Iris pigment epithelial cell (primary cell): ENCODE measurements at regions not wholly inside any gene's neighbourhood (a gene's known extent, or its start where the extent isn't known, plus 50 kb on each side); places are given as distances from the start of the nearest gene placed in this dataset.

Experiments used
- DNase-seq: peaks from one replicate; pipeline ENCODE4 v3.0.0-alpha.2; 2011; ENCODE audit warnings: low read depth

DNA sequence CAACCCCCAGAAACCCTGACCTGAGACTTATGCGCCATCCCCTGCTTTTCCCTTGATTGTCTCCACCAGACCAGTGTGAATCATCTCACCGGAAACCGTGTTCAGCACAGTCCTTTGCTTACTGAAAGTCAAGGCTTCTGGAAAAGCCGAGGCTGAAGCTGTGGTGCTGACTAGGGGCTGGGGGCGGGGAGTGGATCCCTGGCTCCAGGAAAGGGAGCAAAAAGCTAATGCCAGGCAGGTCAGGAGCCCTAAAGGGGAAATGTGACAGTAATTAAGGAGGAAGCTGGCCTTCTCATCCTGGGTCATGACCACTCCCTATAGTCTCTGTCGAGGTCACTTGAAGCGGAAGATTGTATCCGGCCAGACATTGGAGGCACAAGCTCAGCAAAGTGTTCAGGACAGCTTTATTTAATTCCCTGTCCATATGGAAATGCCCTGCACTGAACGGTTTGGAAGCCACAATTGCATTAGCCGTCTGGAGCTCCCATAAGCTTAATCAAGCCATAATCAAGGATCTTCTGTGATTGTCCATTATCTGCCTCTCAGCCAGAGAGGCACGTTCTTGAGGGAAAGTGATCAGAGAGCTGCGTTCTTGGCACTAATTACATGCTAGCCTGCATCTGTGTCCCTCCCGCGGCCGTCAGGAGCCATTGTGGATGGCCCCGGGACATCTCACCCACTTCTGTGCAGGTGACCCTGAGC lies 403.6 kb downstream of the RRAGC start:
- peak; percentile 52 for DNase-seq

DNA sequence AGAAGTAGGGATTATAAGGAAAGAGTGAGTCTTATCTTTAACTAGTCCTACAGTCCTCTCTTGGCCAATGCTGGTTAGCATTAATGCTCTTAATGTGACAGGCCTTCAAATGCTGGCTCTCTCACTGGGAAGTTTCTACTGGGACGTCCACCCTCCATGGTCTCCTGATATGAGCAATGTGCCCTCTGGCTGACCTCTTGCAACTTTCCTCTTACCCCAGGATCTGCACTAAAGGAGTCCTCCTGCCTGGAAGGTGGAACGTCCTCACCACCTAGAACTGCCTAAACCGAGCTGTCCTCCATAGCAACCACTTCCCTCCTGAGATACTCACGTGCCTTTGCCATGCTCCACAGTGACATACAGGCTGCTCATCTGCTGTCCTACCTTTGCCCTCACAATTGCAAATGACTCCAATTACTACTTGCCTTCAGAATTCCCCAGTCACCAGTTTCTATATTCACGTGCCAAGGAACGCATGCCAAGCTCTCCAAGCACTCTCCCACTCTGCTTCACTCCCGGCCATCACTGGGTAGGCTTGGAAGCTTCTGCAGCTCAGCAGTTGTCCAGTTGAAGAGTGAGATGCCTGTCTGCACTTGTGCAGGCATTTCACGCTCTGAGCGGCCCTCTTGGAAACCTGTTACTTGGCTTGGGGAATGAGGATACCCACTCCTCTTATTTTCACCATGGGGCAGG lies 404.7 kb downstream of the RRAGC start:
- no peak for DNase-seq

- DNase-seq = no peak
Observed at GRCh38 chr1:38454236-38454635, 405.3 kb downstream of the RRAGC start.

DNA sequence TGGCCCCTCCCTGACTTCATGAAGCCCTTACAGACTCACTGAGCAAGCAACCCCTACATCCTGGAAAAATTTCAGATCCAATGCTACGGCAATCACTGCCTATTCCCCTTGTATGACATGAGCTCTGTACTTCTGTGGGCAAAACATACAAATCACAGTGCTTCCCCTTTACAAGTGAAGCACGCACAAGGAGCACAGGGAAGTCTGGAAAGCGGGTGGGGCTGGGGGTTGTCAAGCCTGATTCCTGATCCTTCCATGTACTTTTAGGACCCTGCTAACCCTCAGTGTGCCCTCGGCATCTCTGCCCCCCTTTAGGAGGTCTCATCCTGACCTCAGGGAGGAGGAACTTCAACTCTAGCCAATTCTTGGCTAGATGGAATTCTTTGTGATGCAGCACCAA lies 405.7 kb upstream of the POU3F1 start:
- DNase-seq = no peak

DNA sequence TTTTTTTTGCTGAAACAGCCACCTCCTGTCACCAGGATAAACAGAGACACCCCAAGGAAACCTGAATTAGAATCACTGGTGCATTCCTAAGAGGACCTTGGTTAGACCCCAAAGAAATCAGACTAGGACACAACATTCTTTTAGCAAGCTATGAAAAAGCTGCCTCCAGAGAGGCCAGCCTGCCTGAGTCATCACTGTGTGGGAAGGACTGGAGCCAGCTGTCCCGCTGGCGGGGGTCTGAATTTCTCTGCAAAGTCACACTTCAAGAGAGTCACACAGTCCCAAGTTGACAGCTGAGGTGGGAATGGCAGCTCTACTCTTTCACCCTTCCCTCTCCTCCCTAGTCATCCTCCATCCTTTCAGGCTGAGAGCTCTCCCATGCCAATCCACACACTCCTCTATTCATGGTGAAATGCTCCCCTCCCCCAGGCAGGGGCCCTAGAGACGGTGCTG lies 405.0 kb upstream of the POU3F1 start:
- peak; percentile 55 for DNase-seq

DNA sequence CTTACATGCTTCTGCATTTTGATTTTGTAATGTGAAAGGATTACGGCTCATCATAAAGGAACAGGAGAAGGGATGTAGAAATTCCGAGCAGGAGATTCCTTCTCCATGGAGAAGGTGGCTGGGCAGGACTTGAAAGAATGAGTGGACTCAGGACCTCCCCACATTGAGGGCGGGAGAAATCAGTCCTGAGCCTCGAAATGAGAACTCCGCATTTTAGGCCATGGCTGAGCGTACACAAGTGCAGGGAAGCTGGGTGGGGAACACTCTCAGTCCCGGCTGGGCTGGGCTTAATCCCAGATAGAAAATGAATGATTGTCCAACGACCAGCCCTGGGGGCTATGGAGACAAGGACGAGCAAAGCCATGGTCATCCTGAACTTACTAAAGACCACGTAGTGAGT lies 402.3 kb upstream of the POU3F1 start:
- DNase-seq = no peak

GRCh38 chr1:38446936-38447335 lies 400.3 kb upstream of the POU3F1 start:
- no peak for DNase-seq

- no peak for DNase-seq
Observed at GRCh38 chr1:38444770-38445442, 398.3 kb upstream of the POU3F1 start.

- DNase-seq = peak; percentile 34
Observed at GRCh38 chr1:38444311-38444710, 397.7 kb upstream of the POU3F1 start.

- DNase-seq = no peak
Observed at GRCh38 chr1:38440402-38440801, 393.8 kb upstream of the POU3F1 start.

GRCh38 chr1:38436749-38437148 lies 390.2 kb upstream of the POU3F1 start:
- DNase-seq = no peak

GRCh38 chr1:38436006-38436405 lies 389.4 kb upstream of the POU3F1 start:
- DNase-seq = no peak

DNA sequence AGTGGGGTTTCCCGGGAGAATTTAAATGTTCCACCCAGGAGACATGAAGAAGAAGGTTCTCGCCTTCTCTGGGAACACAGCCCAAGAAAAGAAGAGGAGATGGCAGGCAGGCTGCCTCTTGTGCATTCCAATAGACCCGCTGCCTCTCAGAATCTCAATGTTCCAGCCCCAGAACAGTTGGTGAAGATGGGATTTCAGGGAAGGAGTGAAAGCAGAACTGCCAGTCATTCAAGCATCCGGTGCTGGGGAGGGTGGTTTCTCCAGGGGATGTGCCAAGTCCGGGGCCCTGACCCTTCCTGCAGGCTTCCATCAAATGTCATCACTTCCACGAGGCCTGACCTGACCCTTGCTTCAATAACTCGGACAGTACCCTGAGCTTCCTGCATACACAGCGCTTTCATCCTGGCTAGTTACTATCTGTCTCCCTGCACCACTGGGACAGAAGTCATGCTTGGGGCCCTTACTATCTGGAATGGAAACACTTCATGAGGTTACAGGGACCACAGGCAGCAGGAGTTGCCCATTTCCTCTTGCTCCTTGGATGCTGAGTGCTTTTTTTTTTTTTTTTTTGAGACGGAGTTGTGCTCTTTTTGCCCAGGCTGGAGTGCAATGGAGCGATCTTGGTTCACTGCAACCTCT lies 386.6 kb upstream of the POU3F1 start:
- no peak for DNase-seq

- DNase-seq = no peak
Observed at GRCh38 chr1:38431535-38432376, 385.2 kb upstream of the POU3F1 start.

DNA sequence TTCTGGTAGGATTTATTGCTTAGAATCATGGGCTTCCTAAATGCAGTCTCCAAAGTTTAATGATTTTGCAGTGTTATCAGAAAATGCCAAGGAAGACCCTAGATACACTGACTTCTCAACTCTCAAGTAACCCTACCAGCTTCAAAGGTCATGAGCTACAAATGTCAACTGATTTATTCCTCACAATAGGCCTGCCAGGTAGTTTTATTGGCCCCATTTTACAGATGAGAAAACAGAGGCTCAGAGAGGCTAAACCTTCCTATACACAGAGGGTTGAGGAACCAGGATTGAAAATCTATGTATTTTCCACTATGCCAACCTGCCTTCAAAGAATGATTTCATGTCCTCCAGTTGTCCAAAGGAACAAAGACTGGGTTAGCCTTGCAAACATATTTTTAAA lies 384.4 kb upstream of the POU3F1 start:
- DNase-seq = no peak

- DNase-seq = no peak
Observed at GRCh38 chr1:38424677-38425076, 378.1 kb upstream of the POU3F1 start.

- no peak for DNase-seq
Observed at GRCh38 chr1:38420666-38421065, 374.1 kb upstream of the POU3F1 start.

- peak; percentile 2 for DNase-seq
Observed at GRCh38 chr1:38418195-38419030, 371.8 kb upstream of the POU3F1 start.

DNA sequence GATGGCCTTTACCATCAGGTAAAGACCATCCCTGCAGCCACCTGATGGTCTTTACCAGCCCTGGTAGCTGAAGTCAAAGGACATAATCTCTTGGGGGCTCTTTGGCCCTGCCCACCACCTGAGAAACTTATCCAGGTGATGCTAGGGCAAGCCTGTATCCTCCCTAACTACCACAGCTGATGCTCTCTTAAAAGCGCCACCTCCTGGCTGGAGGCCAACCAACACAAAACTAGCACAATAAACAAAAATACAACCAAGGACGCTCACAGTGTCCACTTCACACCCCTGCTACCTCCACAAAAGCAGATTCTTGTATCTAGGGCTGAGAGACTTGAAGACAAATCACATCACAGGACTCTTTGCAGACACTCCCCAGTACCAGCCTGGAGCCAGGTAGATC lies 357.1 kb upstream of the POU3F1 start:
- DNase-seq = no peak

DNA sequence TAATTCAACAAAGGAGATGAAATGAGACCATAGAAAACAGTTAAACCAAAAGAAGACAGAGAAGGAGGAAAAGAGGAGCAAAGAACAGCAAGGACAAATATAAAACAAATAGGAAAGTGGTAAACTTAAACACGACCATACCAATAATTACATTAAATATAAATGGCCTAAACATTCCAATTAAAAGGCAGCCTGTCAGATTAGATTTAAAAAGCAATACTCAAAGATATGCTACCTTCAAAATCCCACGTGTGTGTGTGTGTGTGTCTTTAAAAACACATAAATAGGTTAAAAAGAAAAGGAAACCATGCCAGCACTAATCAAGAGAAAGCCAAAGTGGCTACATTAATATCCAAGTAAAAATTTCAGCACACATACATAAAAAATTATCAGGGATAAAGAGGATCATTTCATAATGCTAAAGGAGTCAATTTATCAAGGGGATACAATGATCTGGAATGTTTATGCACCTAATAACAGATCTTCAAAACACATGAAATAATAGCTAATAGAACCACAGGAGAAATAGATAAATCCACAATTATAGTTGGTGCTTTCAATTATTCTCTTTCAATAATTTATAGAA lies 355.7 kb upstream of the POU3F1 start:
- no peak for DNase-seq
